IPS-15b (cell line): ENCODE measurements at regions not wholly inside any gene's neighbourhood (a gene's known extent, or its start where the extent isn't known, plus 50 kb on each side); places are given as distances from the start of the nearest gene placed in this dataset.

Experiments used
- H3K27me3 ChIP-seq: one replicate; pipeline ENCODE4 v1.6.1; 2013; ENCODE audit warnings: low read length; ENCODE audit not compliant: control insufficient read depth, insufficient read depth
- H3K36me3 ChIP-seq: one replicate; pipeline ENCODE4 v1.6.1; 2013; ENCODE audit warnings: low read length; ENCODE audit not compliant: control insufficient read depth, insufficient read depth
- H3K4me1 ChIP-seq: one replicate; pipeline ENCODE4 v1.6.1; 2013; ENCODE audit warnings: mild to moderate bottlenecking, low read length; ENCODE audit not compliant: control insufficient read depth, insufficient read depth
- H3K4me3 ChIP-seq: one replicate; pipeline ENCODE4 v1.5.1; 2013; ENCODE audit warnings: low read depth, low read length
- H3K9ac ChIP-seq: one replicate; pipeline ENCODE4 v1.6.1; 2013; ENCODE audit warnings: low read depth, mild to moderate bottlenecking, low read length
- H3K9me3 ChIP-seq: one replicate; pipeline ENCODE4 v1.6.1; 2013; ENCODE audit warnings: mild to moderate bottlenecking, low read length; ENCODE audit not compliant: control insufficient read depth, insufficient read depth

DNA sequence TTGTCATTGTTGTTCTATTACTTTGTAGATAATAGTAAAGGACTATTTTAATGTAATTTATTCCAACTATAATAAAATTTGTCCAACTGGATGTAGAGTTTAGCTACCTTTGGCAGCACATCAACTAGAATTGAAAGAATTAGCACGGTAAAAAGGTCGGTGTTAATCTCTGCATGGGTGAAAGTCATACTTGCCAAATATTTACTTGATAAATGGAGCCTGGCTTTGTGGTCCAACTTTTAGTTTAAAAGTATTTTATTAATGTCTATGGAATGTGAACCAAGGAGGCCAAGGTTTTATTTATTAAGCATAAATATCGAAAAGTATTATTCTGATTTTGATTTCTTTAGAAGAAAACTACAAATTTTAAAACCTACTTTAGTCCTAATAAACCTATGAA, 1389.0 kb downstream of the PCDH9 start:
- Histone ChIP-seq H3K27me3 (no peaks in the 10 kb centered on the region), H3K9me3 (no peaks in the 10 kb centered on the region), H3K36me3 (no peaks in the 10 kb centered on the region), H3K9ac (no peak overlapping the region), H3K4me3 (no peak overlapping the region), H3K4me1 (no peaks in the 10 kb centered on the region)

DNA sequence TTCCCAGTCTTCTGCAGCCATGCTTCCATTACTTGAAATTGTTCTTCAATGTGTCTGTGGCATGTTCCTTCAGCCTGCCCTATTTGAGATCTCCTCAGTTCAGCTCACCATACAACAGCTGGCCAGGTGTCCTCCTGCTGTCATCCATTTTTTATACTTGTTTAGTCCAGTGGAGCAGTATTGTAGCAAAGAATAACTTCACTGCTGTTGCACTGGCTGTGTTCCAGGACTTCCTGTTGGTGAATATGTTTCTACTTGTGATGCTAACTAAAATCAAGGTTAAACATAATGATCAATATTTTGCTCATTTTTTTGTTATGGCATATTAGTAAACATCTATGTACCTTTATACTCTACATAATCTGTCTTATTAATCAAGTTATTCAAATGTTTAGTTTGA, 1394.1 kb downstream of the PCDH9 start:
- H3K4me1 ChIP-seq: no peaks in the 10 kb centered on the region
- no peaks in the 10 kb centered on the region for H3K36me3 ChIP-seq
- H3K9ac ChIP-seq: no peak overlapping the region
- H3K4me3 ChIP-seq: no peak overlapping the region
- H3K27me3 ChIP-seq: no peaks in the 10 kb centered on the region
- H3K9me3 ChIP-seq: no peaks in the 10 kb centered on the region

DNA sequence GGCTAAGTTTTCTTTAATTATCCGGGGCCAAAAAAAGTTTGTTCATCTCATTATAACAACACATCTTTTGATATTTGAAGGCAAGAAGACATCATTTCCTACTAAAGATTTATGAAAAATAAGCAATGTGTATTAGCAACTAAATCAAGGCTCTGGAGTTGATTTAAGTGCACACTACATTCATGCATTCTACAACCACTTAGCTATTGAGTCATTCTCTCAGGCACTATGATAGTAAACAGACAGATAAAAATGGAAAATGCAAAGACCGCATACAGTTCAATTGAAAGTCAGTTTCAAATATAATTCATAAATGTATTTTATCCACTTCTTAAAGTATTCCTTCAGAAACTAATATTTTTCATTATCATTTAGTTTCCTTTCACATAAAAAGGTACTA, 1395.2 kb downstream of the PCDH9 start:
- Histone ChIP-seq H3K9me3 (no peaks in the 10 kb centered on the region), H3K4me3 (no peak overlapping the region), H3K9ac (no peak overlapping the region)

GRCh38 chr13:65830411-65831205, 1399.5 kb downstream of the PCDH9 start:
- Histone ChIP-seq H3K9me3 (no peaks in the 10 kb centered on the region), H3K27me3 (no peaks in the 10 kb centered on the region), H3K4me1 (no peaks in the 10 kb centered on the region), H3K36me3 (no peaks in the 10 kb centered on the region), H3K4me3 (no peak overlapping the region), H3K9ac (no peak overlapping the region)

More for the DNA sequence above, 1395.2 kb downstream of the PCDH9 start:
- H3K27me3 ChIP-seq: no peaks in the 10 kb centered on the region
- no peaks in the 10 kb centered on the region for H3K36me3 ChIP-seq
- H3K4me1 ChIP-seq: no peaks in the 10 kb centered on the region

- Histone ChIP-seq H3K36me3 (no peaks in the 10 kb centered on the region), H3K4me3 (no peak overlapping the region), H3K9me3 (no peaks in the 10 kb centered on the region), H3K9ac (no peak overlapping the region), H3K27me3 (no peaks in the 10 kb centered on the region), H3K4me1 (no peaks in the 10 kb centered on the region)
These were observed 1400.7 kb downstream of the PCDH9 start for GRCh38 chr13:65829241-65830008.

- Histone ChIP-seq H3K27me3 (no peaks in the 10 kb centered on the region), H3K9me3 (no peaks in the 10 kb centered on the region), H3K9ac (no peak overlapping the region), H3K36me3 (no peaks in the 10 kb centered on the region), H3K4me1 (no peaks in the 10 kb centered on the region), H3K4me3 (no peak overlapping the region)
These were observed 1403.5 kb downstream of the PCDH9 start for GRCh38 chr13:65826657-65827056.

DNA sequence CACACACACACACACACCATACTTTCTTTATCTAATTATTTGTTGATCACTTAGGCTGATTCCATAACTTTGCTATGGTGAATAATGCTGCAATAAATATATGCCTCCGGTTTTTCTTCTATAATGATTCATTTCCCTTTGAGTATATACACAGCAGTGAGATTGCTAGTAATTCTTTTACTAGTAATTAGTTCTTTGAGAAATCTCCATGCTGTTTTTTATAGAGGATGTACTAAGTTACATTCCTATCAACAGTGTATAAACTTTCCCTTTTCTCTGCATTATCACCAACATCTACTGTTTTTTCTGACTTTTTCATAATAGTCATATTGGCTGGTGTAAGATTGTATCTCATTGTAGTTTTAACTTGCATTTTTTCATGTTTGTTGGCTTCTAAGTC, 1405.1 kb downstream of the PCDH9 start:
- Histone ChIP-seq H3K36me3 (no peaks in the 10 kb centered on the region), H3K9me3 (no peaks in the 10 kb centered on the region), H3K4me3 (no peak overlapping the region), H3K27me3 (no peaks in the 10 kb centered on the region), H3K4me1 (no peaks in the 10 kb centered on the region), H3K9ac (no peak overlapping the region)

GRCh38 chr13:65808061-65808460, 1422.1 kb downstream of the PCDH9 start:
- no peaks in the 10 kb centered on the region for H3K4me1 ChIP-seq
- H3K9ac ChIP-seq: no peak overlapping the region
- no peaks in the 10 kb centered on the region for H3K27me3 ChIP-seq
- no peaks in the 10 kb centered on the region for H3K9me3 ChIP-seq
- no peaks in the 10 kb centered on the region for H3K36me3 ChIP-seq
- no peak overlapping the region for H3K4me3 ChIP-seq

DNA sequence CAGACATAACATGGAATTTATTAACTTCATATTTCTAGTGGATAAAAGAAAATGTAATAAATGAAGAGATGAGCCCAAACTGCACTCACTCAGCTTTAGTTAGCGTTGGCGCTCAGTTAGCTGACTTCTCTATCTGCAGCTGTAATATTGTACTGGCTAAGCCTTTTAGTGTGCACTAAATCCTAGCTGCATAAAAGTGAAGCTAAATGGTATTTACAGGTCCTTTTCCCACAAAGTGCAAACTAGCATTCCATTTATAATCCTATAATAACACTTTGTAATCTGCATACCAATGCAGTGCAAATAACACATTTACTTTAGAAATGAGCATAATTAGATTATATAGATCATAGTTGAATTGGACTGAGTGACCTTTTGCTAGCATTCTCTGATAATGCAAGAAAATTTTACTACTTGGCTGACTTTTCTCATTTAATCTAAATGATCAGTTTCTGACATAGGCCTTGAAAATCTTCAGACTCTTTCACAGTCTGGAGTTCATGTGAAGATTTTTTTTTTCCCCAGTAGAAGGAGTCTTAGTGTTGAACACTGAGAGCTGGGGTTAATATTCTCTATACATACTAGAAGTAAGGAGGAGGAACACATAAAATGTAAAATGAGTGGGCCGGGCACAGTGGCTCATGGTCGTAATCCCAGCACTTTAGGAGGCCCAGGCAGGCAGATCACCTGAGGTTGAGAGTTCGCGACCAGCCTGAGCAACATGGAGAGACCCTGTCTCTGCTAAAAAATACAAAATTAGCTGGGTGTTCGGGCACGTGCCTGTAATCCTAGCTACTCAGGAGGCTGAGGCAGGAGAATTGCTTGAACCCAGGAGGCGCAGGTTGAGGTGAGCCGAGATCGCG, 1426.4 kb downstream of the PCDH9 start:
- H3K4me1 ChIP-seq: no peaks in the 10 kb centered on the region

DNA sequence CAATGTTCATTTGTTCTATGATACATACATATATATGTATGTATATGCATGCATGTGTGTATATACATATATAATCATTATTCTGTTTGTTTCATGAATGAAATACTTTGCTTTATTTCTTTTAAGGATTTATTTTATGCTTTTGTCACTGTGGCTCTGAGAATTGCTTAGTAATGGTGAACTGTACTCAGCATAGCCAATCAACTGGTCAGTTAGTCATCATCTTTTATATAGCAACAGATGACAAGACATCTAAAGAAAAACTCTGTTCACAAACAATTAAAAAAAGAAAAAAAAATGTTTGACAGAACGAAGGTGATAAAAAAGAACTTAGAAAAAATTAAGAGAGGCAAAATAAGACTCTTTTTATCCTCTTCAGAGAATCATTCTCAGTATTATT, 1440.3 kb downstream of the PCDH9 start:
- H3K4me3 ChIP-seq: no peak overlapping the region
- no peaks in the 10 kb centered on the region for H3K4me1 ChIP-seq
- H3K36me3 ChIP-seq: no peaks in the 10 kb centered on the region
- H3K9ac ChIP-seq: no peak overlapping the region
- no peaks in the 10 kb centered on the region for H3K9me3 ChIP-seq
- H3K27me3 ChIP-seq: no peaks in the 10 kb centered on the region

More for the DNA sequence above, 1426.4 kb downstream of the PCDH9 start:
- H3K27me3 ChIP-seq: no peaks in the 10 kb centered on the region
- no peaks in the 10 kb centered on the region for H3K36me3 ChIP-seq
- H3K4me3 ChIP-seq: no peak overlapping the region
- no peaks in the 10 kb centered on the region for H3K9me3 ChIP-seq
- no peak overlapping the region for H3K9ac ChIP-seq

DNA sequence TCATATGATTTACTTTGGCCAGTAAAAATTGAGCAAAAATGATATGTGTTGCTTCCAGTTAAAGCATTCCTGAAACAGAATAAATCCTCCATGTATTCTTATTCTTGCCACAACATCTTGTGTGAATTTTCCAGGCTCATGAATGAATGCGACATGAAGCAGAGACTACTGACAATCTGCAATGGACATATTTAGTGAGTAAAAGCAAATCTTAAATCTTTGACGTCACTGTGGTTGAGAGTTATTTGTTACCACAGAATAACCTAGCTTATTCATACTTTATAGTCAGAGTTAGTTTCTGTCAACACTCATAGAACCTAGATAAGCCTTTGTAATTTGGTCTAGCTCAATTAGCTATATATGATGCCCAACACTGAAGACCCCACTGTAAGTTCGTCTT, 1443.1 kb downstream of the PCDH9 start:
- H3K27me3 ChIP-seq: no peaks in the 10 kb centered on the region
- no peaks in the 10 kb centered on the region for H3K9me3 ChIP-seq
- H3K4me1 ChIP-seq: no peaks in the 10 kb centered on the region
- H3K9ac ChIP-seq: no peak overlapping the region
- H3K36me3 ChIP-seq: no peaks in the 10 kb centered on the region
- no peak overlapping the region for H3K4me3 ChIP-seq
